Fibroblast of villous mesenchyme (primary cell): ENCODE measurements at regions not wholly inside any gene's neighbourhood (a gene's known extent, or its start where the extent isn't known, plus 50 kb on each side); places are given as distances from the start of the nearest gene placed in this dataset.

Source experiments
- DNase-seq: peaks from one replicate; pipeline ENCODE4 v3.0.0-alpha.2; 2010; ENCODE audit warnings: low read depth
- H3K4me3 ChIP-seq: 2 replicates; pipeline ENCODE4 v1.5.1; 2011; ENCODE audit warnings: low read depth, mild to moderate bottlenecking, low read length
- TF ChIP-seq, protein P1 (sequence below): IDR thresholded peaks from 2 replicates; pipeline ENCODE4 v1.5.1; 2012; ENCODE audit warnings: low read depth, mild to moderate bottlenecking, low read length; ENCODE audit not compliant: insufficient read depth

DNA sequence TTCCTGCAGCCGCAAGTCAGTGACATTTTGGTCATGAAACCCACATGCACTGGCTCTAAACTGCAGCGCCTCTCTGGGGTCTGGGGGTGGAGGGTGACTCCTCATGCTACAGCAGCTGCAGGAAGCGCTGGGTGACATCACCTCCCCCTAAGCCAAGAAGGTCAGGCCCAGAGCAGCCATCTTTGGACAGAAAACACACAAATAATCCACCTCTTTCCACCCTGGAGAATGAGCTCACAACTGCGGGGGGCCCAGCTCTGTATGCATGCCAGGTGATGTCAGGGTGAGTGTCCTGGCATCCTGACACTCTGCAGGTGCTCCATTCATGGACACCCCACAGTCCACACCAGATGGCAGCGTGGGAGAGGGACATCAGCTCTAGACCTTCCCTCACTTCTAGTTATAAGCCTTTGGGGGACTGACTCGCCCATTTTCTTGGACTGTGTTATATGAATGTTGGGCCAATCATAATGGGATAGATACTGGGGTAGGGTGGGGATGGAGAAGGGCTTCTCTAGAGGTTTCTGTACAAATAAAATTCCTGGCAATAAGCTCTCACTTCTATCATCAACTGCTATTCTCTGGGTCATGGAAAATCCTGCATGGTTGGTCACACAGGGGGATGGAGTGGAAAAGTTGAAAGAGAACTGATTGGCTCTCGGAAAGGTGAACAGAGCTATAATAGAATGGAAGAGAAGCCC lies 70.7 kb upstream of the THBS1 start:
- TF ChIP-seq, protein P1, sequence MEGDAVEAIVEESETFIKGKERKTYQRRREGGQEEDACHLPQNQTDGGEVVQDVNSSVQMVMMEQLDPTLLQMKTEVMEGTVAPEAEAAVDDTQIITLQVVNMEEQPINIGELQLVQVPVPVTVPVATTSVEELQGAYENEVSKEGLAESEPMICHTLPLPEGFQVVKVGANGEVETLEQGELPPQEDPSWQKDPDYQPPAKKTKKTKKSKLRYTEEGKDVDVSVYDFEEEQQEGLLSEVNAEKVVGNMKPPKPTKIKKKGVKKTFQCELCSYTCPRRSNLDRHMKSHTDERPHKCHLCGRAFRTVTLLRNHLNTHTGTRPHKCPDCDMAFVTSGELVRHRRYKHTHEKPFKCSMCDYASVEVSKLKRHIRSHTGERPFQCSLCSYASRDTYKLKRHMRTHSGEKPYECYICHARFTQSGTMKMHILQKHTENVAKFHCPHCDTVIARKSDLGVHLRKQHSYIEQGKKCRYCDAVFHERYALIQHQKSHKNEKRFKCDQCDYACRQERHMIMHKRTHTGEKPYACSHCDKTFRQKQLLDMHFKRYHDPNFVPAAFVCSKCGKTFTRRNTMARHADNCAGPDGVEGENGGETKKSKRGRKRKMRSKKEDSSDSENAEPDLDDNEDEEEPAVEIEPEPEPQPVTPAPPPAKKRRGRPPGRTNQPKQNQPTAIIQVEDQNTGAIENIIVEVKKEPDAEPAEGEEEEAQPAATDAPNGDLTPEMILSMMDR = no peak
- no peak overlapping the region for H3K4me3 ChIP-seq
- DNase-seq = no peak

DNA sequence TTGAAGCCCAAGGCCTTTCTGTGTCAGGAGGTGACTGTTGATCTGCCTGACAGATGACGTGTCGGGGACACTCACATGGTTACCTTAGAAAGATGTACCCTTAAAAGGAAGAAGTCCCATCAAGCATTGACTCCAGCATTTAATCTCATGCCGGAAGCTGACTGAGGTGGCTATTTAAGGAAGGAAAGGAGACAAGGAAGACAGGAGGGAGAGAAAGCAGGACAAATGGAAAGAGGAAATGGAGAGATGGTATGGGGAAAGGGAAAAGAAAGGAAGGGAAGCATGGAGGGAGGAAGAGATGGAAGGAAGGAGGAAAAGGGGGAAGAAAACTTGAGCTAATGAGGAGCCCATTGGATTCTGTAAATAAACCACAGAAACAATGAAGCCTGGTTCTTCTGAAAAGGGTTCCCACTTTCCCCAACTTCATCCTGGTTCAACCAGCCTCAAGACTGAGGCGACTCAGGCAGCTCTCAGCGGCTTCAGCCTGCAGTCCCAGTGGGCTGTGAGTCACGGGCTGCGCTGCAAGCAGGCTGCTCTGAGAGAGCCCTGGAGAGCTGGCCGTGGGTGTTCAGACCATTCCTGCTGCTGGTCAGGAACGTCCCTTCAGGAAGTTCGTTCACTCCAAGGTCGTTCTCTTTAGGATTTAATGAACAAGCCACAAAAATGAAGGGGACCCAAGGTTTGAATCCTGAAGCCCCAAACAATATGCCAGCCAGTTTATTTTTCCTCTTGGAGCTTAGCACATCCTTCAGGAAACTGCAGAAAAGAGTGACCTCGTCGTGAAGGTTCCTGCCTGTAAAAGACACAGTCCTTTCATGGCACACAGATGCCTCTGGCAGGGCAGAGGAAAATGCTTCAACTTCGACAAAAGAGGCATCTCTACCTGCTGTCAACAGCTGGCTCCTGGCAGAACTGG lies 69.6 kb upstream of the THBS1 start:
- TF ChIP-seq, protein P1 = no peak
- H3K4me3 ChIP-seq = no peak overlapping the region
- peak; percentile 79 for DNase-seq

DNA sequence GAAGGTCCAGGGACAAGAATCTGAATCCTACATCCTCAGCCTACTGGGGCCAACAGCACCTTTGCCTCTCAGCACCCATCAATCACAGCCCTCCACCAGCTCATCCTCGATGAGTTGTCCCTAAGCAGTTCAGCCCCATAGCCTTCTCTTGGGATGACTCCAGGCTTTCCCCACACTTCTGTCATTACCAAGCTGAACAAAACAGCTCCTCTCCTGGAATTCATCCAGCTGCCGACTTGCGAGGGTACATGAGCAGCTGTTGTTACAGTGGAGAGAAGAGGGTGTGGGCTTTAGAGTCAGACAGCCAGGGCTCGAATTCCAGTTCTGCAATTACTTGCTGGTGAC lies 69.0 kb upstream of the THBS1 start:
- DNase-seq = peak; percentile 69
- H3K4me3 ChIP-seq = no peak overlapping the region
- TF ChIP-seq, protein P1 = no peak

DNA sequence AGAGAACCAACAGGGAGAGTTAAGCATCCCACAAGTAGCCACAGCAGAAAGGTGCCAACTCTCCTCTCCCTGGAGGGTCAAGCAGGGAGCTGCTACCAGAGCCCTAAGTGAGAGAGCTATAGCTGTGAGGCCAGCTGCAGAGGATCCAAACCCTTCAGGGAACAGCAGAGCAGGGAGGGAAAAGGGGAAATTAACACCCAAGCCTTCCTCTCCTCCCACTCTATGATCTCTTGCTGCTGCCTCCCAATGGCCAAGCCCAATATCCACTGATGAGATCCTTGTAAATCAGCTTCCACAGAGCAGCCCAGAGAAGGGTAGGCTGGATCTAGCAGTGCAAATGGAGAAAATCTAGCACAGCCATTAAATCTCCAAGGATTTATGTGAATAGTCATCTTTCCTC lies 68.2 kb upstream of the THBS1 start:
- H3K4me3 ChIP-seq = no peak overlapping the region
- TF ChIP-seq, protein P1 = no peak
- DNase-seq = no peak

DNA sequence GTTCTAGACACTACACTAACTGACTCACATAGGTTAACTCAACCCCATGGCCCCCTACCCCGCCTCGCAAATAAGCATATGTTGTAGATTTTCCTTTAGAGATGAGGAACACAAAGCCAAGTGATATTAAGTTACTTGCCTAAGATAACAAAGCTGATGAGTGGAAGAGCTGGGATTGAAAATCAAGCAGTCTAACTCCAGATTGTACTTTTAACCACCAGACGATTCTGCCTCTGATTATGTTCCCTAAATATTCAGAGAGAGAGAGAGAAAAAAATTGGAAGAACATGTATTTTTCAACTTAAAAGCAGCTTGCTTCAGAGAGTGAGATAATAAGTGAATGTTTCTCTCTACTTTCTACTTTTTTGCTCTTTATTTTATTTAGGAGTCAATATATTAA lies 66.9 kb upstream of the THBS1 start:
- TF ChIP-seq, protein P1 = no peak
- DNase-seq = no peak
- no peak overlapping the region for H3K4me3 ChIP-seq

DNA sequence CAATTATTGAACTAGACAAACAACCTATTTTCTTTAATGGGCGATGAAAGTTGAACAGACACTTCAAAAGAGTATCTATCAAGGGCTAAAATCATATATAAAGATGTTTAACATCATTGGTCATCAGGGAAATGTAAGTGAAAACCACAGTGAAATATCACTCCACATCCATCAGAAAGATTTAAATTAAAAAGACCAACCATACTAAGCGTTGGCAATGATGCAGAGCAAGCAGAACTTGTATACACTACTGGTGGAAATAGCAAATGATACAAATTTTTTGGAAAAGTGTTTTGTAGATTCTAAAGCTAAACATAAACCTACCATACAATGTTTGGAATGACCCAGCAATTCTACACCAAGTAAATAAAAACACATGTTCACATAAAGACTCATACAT lies 65.9 kb upstream of the THBS1 start:
- H3K4me3 ChIP-seq = no peak overlapping the region
- no peak for DNase-seq
- TF ChIP-seq, protein P1 = no peak
